HG02588 (cell line): ENCODE measurements at regions not wholly inside any gene's neighbourhood (a gene's known extent, or its start where the extent isn't known, plus 50 kb on each side); places are given as distances from the start of the nearest gene placed in this dataset.
"Not testable (repeated sequence)": the region's sequence is repeated elsewhere in the genome, so short reads cannot be mapped to it uniquely, and the experiment has no call there.

ENCODE experiments used
- ATAC-seq: cut with Tn5 transposase; IDR thresholded peaks from one replicate; pipeline ENCODE4 v1.9.1; 2021; ENCODE audit warnings: mild to moderate bottlenecking, moderate library complexity; ENCODE audit not compliant: unreplicated experiment

DNA sequence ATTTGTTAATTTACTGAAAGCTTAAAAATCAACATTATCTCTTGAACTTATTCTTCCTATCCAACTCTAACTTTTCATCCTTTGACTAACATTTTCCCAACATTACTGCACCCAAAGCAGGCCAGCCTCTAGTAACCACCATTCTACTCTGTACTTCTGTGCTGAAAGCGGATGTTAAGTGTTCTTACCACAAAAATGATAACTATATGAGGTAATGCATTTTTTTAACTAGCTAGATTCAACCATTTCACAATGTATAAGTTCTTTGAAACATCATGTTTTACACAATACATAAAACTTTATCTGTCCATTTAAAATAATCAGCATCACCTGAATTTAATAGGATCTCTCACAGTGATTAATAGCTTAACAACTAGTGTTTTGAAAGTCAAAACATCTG, 468.5 kb upstream of the MGAT4C start:
- ATAC-seq, result no peak

DNA sequence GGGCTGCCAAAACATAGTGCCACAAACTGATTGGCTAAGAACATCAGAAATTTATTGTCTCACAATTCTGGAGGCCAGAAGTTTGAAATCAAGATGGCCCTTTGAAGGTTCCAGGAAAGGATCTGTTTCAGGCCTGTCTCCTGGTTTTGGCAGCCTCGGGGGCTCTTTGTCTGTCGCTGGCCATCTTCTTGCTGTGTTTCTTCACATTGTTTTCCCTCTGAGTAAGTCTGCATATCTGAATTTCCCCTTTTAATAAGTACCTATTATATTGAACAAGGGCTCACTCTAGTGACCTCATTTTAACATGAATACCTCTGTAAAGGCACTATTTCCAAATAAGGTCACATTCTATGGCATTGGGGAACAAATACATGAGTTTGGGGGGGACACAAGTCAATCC, 467.1 kb upstream of the MGAT4C start:
- no peak for ATAC-seq

DNA sequence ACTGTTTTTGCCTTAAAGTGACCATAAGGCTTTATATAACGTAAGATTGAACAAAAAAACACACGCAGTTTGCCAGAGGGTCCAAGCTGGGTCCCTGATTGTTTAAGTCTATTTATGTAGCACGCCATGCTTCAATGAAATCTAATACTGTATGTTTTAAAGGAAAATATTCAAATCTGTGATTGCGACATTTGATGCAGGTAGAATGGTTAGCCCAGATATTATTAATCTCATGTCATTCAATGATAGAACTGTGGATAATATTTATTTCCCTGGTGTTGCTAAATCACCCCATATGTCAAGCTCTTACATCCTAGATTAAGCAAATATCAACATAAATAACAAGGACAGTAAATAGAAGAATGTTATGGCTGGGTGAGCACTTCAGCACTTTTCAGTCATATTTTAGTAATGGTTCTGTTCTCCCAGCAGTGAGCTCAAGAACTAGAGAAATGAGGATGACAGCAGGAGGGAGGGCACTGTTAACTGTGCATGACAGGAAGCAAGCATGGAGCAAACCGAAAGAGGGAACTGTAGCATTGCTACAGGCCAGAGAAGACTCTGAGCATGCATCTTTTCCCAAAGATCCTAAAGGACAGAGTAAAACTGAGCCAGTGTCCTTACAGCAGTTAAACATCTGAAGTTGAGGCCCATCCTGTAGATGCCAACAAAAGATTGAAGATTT, 465.7 kb upstream of the MGAT4C start:
- ATAC-seq, result no peak

DNA sequence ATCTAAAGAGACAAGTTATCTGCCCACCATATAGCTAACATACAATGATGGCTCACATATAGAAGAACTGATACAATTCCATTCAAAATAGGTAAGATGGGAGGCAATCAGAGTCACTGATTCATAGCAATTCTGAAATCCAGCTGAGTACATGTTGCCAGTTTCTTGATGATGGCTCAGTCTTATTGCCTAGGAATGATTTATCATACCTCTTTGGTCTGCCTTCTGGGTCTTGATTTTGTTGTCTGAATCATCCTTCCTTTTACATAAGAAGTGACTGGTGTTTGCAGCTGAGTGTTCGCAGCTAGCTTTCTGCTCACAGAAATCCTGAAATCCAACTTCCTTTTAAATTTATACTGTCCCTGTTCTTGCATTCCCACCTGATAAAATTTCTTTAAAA, 463.2 kb upstream of the MGAT4C start:
- no peak for ATAC-seq

- ATAC-seq, result no peak
These were observed 456.9 kb upstream of the MGAT4C start for GRCh38 chr12:86713121-86713520.

DNA sequence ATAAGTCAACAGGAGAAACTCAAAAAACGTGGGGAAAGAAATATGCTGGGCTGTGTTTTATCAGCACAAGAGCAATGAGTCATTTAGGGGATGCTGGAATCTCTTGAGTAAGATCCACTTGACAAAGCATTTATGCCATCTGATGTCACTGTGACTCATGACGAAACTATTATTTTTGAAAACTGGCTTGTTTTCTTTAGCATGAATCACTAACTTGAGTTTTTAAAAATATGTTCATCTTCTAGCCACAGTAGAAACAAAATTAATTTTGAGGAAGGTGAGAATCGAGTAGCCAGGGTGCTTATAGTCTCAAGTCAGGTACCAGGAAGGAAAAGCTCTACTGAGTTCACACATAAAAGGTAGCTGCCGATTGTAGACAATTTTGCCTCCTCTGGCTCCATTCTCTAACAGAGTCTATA, 456.2 kb upstream of the MGAT4C start:
- no peak for ATAC-seq

DNA sequence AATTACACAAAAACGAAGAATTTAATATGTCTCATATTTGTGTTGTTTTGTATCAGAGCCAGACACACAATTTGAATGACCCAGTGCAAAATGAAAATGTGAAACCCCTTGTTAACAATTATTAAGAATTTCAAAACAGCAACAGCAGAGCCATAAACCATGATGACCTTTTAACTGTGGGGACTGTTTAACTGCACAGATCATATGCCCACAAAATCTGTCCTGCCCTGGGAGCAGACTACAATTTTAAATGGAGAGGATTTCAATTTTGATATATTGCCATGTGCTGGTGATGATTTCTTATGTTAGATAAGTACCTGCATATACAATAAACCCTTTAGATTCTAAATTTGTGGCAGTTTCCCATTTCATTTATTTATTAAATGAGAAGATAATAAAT, 455.5 kb upstream of the MGAT4C start:
- no peak for ATAC-seq

GRCh38 chr12:86710109-86710508, 453.9 kb upstream of the MGAT4C start:
- ATAC-seq, result no peak

DNA sequence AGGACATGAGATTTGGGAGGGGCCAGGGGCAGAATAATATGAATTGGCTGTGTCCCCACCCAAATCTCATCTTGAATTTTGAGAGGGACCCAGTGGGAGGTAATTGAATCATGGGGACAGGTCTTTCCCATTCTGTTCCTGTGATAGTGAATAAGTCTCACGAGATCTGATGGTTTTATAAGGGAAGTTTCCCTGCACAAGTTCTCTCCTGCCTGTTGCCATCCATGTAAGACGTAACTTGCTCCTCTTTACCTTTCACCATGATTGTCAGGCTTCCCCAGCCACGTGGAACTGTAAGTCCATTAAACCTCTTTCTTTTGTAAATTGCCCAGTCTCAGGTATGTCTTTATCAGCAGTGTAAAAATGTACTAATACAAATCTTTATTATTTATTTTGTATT, 452.8 kb upstream of the MGAT4C start:
- not testable (repeated sequence) for ATAC-seq

DNA sequence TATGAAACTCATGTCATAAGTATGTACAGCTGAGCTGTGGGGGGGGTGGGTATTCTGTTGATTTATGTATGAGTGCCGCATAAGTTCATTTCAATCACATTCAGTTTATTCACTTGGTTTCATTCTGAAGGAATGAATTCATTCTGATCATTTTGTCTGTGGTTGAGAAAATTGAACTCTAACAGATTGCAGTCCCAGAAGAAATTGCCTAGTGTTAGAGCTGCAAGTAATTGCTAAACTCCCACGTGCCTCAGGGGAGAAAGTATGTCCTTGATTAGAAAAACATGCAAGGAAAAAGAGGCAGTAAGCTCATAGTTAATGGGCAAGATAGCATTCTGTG, 442.4 kb upstream of the MGAT4C start:
- no peak for ATAC-seq

GRCh38 chr12:86697916-86698640, 441.9 kb upstream of the MGAT4C start:
- no peak for ATAC-seq

DNA sequence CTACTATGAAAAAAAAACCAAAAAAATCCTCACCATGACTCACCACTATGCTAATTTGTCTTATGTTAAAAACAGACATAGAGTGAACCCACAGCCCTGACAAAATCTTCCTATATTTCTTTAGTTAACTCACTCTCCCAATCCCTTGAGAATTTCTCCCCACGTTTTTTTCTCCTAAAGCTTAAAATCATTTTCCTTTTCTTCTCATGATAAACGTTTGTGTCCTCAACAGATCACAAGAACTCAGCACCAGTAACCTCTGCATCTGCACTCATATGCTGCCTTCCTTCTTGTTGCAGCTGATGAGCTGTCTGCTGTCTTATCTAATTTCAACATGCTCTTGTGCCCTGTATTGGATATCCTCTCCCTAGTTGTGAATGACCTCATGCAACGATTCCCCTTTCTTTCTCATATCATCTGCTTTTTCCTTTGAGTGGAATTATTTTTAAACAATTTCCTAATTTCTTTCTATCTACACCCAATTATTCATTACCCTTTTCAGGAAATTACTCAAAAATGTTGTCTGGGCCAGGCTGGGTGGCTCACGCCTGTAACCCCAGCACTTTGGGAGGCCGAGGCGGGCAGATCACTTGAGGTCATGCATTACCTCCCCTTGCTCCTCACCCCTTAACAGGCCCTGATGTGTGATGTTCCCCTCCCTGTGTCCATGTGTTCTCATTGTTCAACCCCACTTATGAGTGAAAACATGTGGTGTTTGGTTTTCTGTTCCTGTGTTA, 427.5 kb upstream of the MGAT4C start:
- no peak for ATAC-seq

GRCh38 chr12:86681060-86681459, 424.9 kb upstream of the MGAT4C start:
- ATAC-seq, result no peak

- no peak for ATAC-seq
These were observed 419.0 kb upstream of the MGAT4C start for GRCh38 chr12:86675197-86675596.

DNA sequence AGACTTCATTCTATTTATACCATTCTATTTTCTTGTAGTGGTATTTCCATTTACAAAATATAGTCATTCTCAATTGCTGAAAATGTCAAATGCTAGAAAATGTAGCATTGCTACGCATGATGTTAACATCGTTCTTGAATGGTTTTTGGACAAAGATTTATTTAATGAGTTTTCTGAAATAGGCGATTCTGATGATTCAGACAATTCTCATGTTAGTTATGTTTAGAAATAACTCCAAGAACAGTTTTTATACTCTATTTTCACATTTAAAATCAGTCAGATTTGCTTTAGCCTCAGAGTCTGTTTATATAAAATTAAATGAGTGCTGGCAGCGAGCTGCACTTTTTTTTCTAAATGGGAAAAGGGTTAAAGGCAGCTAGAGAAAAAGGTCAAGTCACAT, 414.8 kb upstream of the MGAT4C start:
- ATAC-seq, result no peak

DNA sequence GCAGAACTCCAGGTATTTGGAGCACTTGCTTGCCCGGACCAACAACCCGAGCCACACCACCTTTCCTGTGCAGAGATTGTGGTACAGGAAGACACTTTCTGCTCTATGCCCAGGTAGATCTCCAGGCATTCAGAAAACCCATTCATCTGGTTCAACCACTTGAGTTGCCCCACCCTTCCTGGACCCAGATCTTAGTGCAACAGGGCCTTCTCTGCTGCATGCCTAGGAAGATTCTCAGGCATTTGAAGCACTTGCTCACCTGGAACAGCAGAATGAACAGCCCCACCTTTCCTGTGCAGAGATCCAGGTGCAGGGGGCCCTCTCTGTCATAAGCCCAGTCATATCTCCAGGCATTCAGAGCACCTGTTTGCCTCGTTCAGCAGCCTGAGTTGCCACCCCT, 412.8 kb upstream of the MGAT4C start:
- ATAC-seq, result no peak

GRCh38 chr12:86666316-86666715, 410.1 kb upstream of the MGAT4C start:
- no peak for ATAC-seq

DNA sequence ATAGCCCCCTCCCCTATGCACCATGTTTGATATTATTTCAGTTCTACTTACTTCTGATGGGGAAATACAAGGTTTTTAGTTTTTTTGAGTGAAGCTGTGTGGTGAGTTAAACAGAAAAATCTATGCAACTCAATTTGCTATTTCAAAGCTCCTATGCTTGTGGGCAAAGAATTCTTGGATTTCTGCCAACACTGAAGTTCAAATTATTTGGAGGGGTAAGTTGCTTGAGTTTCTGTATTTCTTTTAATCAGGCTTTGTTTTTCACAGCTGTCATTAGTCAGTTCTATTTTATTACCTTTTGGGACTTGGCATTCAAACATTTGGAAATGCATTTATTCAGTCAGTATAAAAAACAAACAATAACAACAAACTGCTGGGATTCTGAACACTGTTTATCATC, 407.5 kb upstream of the MGAT4C start:
- ATAC-seq, result no peak

- no peak for ATAC-seq
These were observed 407.0 kb upstream of the MGAT4C start for GRCh38 chr12:86663173-86663572.

- no peak for ATAC-seq
These were observed 406.3 kb upstream of the MGAT4C start for GRCh38 chr12:86662464-86662863.

GRCh38 chr12:86660488-86661147, 404.4 kb upstream of the MGAT4C start:
- ATAC-seq, result no peak

GRCh38 chr12:86659985-86660384, 403.8 kb upstream of the MGAT4C start:
- ATAC-seq, result no peak
